Activated B cell treated with CpG ODN at 0.5 μM for 24 hours (primary cell): ENCODE measurements at regions not wholly inside any gene's neighbourhood (a gene's known extent, or its start where the extent isn't known, plus 50 kb on each side); places are given as distances from the start of the nearest gene placed in this dataset.

Source experiments
- ATAC-seq: fragments of 200-7000 bp; cut with Tn5 transposase; one replicate; pipeline ENCODE4 v1.10.0; 2021; ENCODE audit warnings: low read depth, mild to moderate bottlenecking, moderate library complexity
- CTCF ChIA-PET: fragments of 350-600 bp; sonication (Branson Sonifier 250); formaldehyde crosslinking; loops from one replicate; lab custom pipeline; 2021; ENCODE audit warnings: antibody characterized with exemption; lab: Charles Lee
- POLR2A ChIA-PET: fragments of 350-600 bp; sonication (Branson Sonifier 250); formaldehyde crosslinking; loops from one replicate; lab custom pipeline; 2021; ENCODE audit warnings: antibody characterized with exemption; lab: Charles Lee
- DNase-seq: peaks from one replicate; pipeline ENCODE4 v3.0.0; 2022
- H3K27ac Mint-ChIP-seq: one replicate; pipeline ENCODE4 v1.8.0; 2020; ENCODE audit warnings: mixed read lengths
- H3K27me3 Mint-ChIP-seq: one replicate; pipeline ENCODE4 v1.8.0; 2021; ENCODE audit warnings: mixed read lengths
- H3K36me3 Mint-ChIP-seq: one replicate; pipeline ENCODE4 v1.8.0; 2021; ENCODE audit warnings: low read depth, mixed read lengths
- H3K4me1 Mint-ChIP-seq: one replicate; pipeline ENCODE4 v1.8.0; 2021; ENCODE audit warnings: mixed read lengths
- H3K4me3 Mint-ChIP-seq: one replicate; pipeline ENCODE4 v1.8.0; 2020; ENCODE audit warnings: mild to moderate bottlenecking, mixed read lengths
- H3K9me3 Mint-ChIP-seq: one replicate; pipeline ENCODE4 v1.8.0; 2020; ENCODE audit warnings: mixed read lengths
- CTCF ChIP-seq: fragments of 200-600 bp; IDR thresholded peaks from one replicate; pipeline ENCODE4 v1.8.0; 2022; ENCODE audit warnings: antibody characterized with exemption, mild to moderate bottlenecking
- intact Hi-C: fragments of 100-400 bp; cut with micrococcal nuclease; formaldehyde crosslinking; loops from one replicate; pipeline ENCODE4 v1.15.1; 2024

- ATAC-seq (no peak), DNase-seq (no peak)
- CTCF ChIA-PET, result no interaction called here
- Mint-ChIP-seq H3K4me1 (no peaks in the 10 kb centered on the region), H3K4me3 (no peak overlapping the region), H3K36me3 (no peaks in the 10 kb centered on the region), H3K9me3 (peaks cover 19% of the 10 kb centered on the region), H3K27ac (no peak overlapping the region), H3K27me3 (peaks cover 2% of the 10 kb centered on the region)
- no peak for TF ChIP-seq CTCF
- POLR2A ChIA-PET, result no interaction called here
- intact Hi-C loops, result no loop called here
Measured at GRCh38 chr6:156487877-156488276, 289.3 kb upstream of the ARID1B start.

GRCh38 chr6:156485150-156485549 is 292.0 kb upstream of the ARID1B start:
- ATAC-seq (no peak), DNase-seq (no peak)
- Mint-ChIP-seq H3K4me3 (no peak overlapping the region), H3K27ac (no peak overlapping the region), H3K4me1 (no peaks in the 10 kb centered on the region), H3K9me3 (peaks cover 15% of the 10 kb centered on the region), H3K36me3 (no peaks in the 10 kb centered on the region), H3K27me3 (no peaks in the 10 kb centered on the region)
- no peak for TF ChIP-seq CTCF
- intact Hi-C loops, result no loop called here
- ChIA-PET POLR2A (no interaction called here), CTCF (no interaction called here)

GRCh38 chr6:156474507-156475120 is 302.6 kb upstream of the ARID1B start:
- ATAC-seq, result peak; percentile 31
- H3K9me3 Mint-ChIP-seq, result peaks cover 4% of the 10 kb centered on the region
- intact Hi-C loops, result no loop called here
- no peak for DNase-seq
- H3K27ac Mint-ChIP-seq, result no peak overlapping the region
- CTCF ChIA-PET, result no interaction called here
- H3K4me3 Mint-ChIP-seq, result no peak overlapping the region
- no peak for TF ChIP-seq CTCF
- peaks cover 9% of the 10 kb centered on the region for H3K4me1 Mint-ChIP-seq
- POLR2A ChIA-PET, result no interaction called here
- H3K27me3 Mint-ChIP-seq, result no peaks in the 10 kb centered on the region
- H3K36me3 Mint-ChIP-seq, result no peaks in the 10 kb centered on the region

- POLR2A ChIA-PET, result no interaction called here
- Mint-ChIP-seq H3K4me3 (no peak overlapping the region), H3K27ac (no peak overlapping the region), H3K27me3 (no peaks in the 10 kb centered on the region), H3K9me3 (peaks cover 8% of the 10 kb centered on the region), H3K4me1 (peaks cover 9% of the 10 kb centered on the region), H3K36me3 (no peaks in the 10 kb centered on the region)
- intact Hi-C loops, result no loop called here
- ATAC-seq (no peak), DNase-seq (no peak)
- TF ChIP-seq CTCF, result no peak
- CTCF ChIA-PET, result no interaction called here
Measured at GRCh38 chr6:156471000-156471399, 306.2 kb upstream of the ARID1B start.

- Mint-ChIP-seq H3K27ac (no peak overlapping the region), H3K4me1 (no peaks in the 10 kb centered on the region), H3K4me3 (no peak overlapping the region), H3K36me3 (no peaks in the 10 kb centered on the region), H3K27me3 (peaks cover 3% of the 10 kb centered on the region), H3K9me3 (peaks cover 8% of the 10 kb centered on the region)
- ChIA-PET CTCF (no interaction called here), POLR2A (no interaction called here)
- DNase-seq, result no peak
- no peak for ATAC-seq
- no peak for TF ChIP-seq CTCF
- intact Hi-C loops, result no loop called here
Measured at GRCh38 chr6:156464100-156464878, 312.9 kb upstream of the ARID1B start.
